ENCODE measurements at regions not wholly inside any gene's neighbourhood (a gene's known extent, or its start where the extent isn't known, plus 50 kb on each side); places are given as distances from the start of the nearest gene placed in this dataset.
A peak's percentile ranks its signal among the peaks of the same experiment; 100 is the strongest.

GRCh38 chr1:70874063-70874462, 173.6 kb downstream of the PTGER3 start:
- ChIA-PET POLR2A (ENCODE audit: partially characterized antibody) (no interaction called here), CTCF (ENCODE audit: partially characterized antibody) (interaction anchor here (0.9 to 3.6 kb wide), 3 partner anchors 9 to 91 kb away, joined by 3 to 18 read pairs (median 5); no protein-coding TSS in a partner anchor)
- Histone ChIP-seq H4K20me1 (replicated peaks in 1 of 2; ENCODE audit: control insufficient read depth in 1 of 2, insufficient read depth in 2 of 2, low read length in 2 of 2) (no peaks in the 10 kb centered on the region), H2BK120ac (replicated peaks; ENCODE audit: low read depth, low read length) (no peak overlapping the region), H3K79me2 (ENCODE audit: control insufficient read depth in 1 of 2, insufficient read depth in 2 of 2, low read length in 2 of 2) (no peaks in the 10 kb centered on the region), H3K27ac (ENCODE audit: low read depth, low read length) (no peak overlapping the region), H4K91ac (replicated peaks; ENCODE audit: insufficient read length, low read length) (no peak overlapping the region), H3K14ac (ENCODE audit: insufficient read length) (no peak overlapping the region), H2BK15ac (ENCODE audit: low read length) (no peak overlapping the region), H3K4me3 (ENCODE audit: extremely low read depth in 1 of 4, insufficient read depth in 2 of 4, low read depth in 3 of 4, low read length in 4 of 4) (no peak overlapping the region), H3K56ac (replicated peaks; ENCODE audit: insufficient read length, low read depth, low read length) (no peak overlapping the region), H4K8ac (ENCODE audit: extremely low read depth, insufficient read depth, low read length) (no peak overlapping the region), H3K9ac (replicated peaks in 1 of 4; ENCODE audit: extremely low read depth in 1 of 4, low read depth in 3 of 4, low read length in 3 of 4) (no peak overlapping the region), H2BK5ac (ENCODE audit: low read depth, low read length) (no peak overlapping the region), H3K79me1 (ENCODE audit: low read depth, low read length) (no peaks in the 10 kb centered on the region), H3K4me2 (ENCODE audit: insufficient read depth in 1 of 2, low read depth in 2 of 2, low read length in 2 of 2) (no peak overlapping the region), H4K5ac (ENCODE audit: insufficient read length, low read depth, low read length) (no peak overlapping the region), H3K27me3 (replicated peaks in 1 of 4; ENCODE audit: control insufficient read depth in 3 of 4, extremely low read depth in 1 of 4, insufficient read depth in 3 of 4, low read length in 3 of 4) (no peaks in the 10 kb centered on the region), H3K23me2 (ENCODE audit: low read depth, low read length) (no peaks in the 10 kb centered on the region), H2BK12ac (ENCODE audit: low read depth, low read length) (no peak overlapping the region), H3K4ac (replicated peaks; ENCODE audit: insufficient read length, low read depth, low read length) (no peak overlapping the region), H3K18ac (ENCODE audit: extremely low read depth, low read length) (no peak overlapping the region), H3K36me3 (ENCODE audit: control insufficient read depth in 2 of 4, insufficient read depth in 4 of 4, low read length in 3 of 4) (no peaks in the 10 kb centered on the region), H2AK5ac (ENCODE audit: low read depth, low read length) (no peak overlapping the region), H2BK20ac (ENCODE audit: low read length) (no peak overlapping the region), H3K4me1 (replicated peaks in 1 of 4; ENCODE audit: control insufficient read depth in 3 of 4, insufficient read depth in 4 of 4, low read length in 3 of 4) (no peaks in the 10 kb centered on the region), H2AFZ (ENCODE audit: low read length) (0 out of 2 replicates have a peak overlapping the region, but pooled peaks have one; percentile 16), H3K9me3 (ENCODE audit: insufficient read depth in 2 of 2, low read depth in 1 of 2, low read length in 1 of 2) (no peaks in the 10 kb centered on the region), H3K23ac (ENCODE audit: insufficient read length) (no peak overlapping the region)
- no peak for DNase-seq (ENCODE audit: low read depth in 1 of 2, low spot score in 2 of 2)
- no peak for TF ChIP-seq SAP30 (IDR thresholded peaks at IDR 0.05; ENCODE audit: insufficient read depth, insufficient replicate concordance, low read length)
- TF ChIP-seq MAX (IDR thresholded peaks at IDR 0.05): no peak
- no peak for TF ChIP-seq RXRA (IDR thresholded peaks at IDR 0.05; ENCODE audit: insufficient read depth, low read depth, low read length)
- no peak for FAIRE-seq
- 81% methylated on average over 2 of the region's 2 CpGs; no CpG with 5 or more reads in 1 of the 2 experiments for WGBS, 2 experiments (ENCODE audit: extremely low coverage in 1 of 2, insufficient coverage in 1 of 2, insufficient read length in 1 of 2, insufficient replicate concordance in 2 of 2, low coverage in 1 of 2, low lambda C conversion rate in 2 of 2, missing lambda C conversion rate in 1 of 2)
